ENCODE measurements at regions not wholly inside any gene's neighbourhood (a gene's known extent, or its start where the extent isn't known, plus 50 kb on each side); places are given as distances from the start of the nearest gene placed in this dataset.

- no peak for TF ChIP-seq CTCF (conservative IDR thresholded peaks at IDR 0.05; ENCODE audit: low read depth, low read length)
- H3K4me3 ChIP-seq (ENCODE audit: low read depth, low read length) = no peak overlapping the region
- no peak for DNase-seq (ENCODE audit: low read depth)
Measured at GRCh38 chr5:97549496-97549895, 366.4 kb upstream of the RIOK2 start.

- DNase-seq (ENCODE audit: low read depth) = no peak
- no peak for TF ChIP-seq CTCF (conservative IDR thresholded peaks at IDR 0.05; ENCODE audit: low read depth, low read length)
- H3K4me3 ChIP-seq (ENCODE audit: low read depth, low read length) = no peak overlapping the region
Measured at GRCh38 chr5:97550164-97550563, 367.1 kb upstream of the RIOK2 start.

GRCh38 chr5:97550818-97551217 is 367.8 kb upstream of the RIOK2 start:
- H3K4me3 ChIP-seq (ENCODE audit: low read depth, low read length) = no peak overlapping the region
- no peak for DNase-seq (ENCODE audit: low read depth)
- TF ChIP-seq CTCF (conservative IDR thresholded peaks at IDR 0.05; ENCODE audit: low read depth, low read length) = no peak

GRCh38 chr5:97553604-97554452 is 370.8 kb upstream of the RIOK2 start:
- no peak for TF ChIP-seq CTCF (conservative IDR thresholded peaks at IDR 0.05; ENCODE audit: low read depth, low read length)
- DNase-seq (ENCODE audit: low read depth) = no peak
- no peak overlapping the region for H3K4me3 ChIP-seq (ENCODE audit: low read depth, low read length)

- H3K4me3 ChIP-seq (ENCODE audit: low read depth, low read length) = no peak overlapping the region
- TF ChIP-seq CTCF (conservative IDR thresholded peaks at IDR 0.05; ENCODE audit: low read depth, low read length) = no peak
- no peak for DNase-seq (ENCODE audit: low read depth)
Measured at GRCh38 chr5:97554977-97555643, 372.1 kb upstream of the RIOK2 start.

- no peak for DNase-seq (ENCODE audit: low read depth)
- no peak for TF ChIP-seq CTCF (conservative IDR thresholded peaks at IDR 0.05; ENCODE audit: low read depth, low read length)
- H3K4me3 ChIP-seq (ENCODE audit: low read depth, low read length) = no peak overlapping the region
Measured at GRCh38 chr5:97555644-97555981, 372.6 kb upstream of the RIOK2 start.
